Liver (tissue), 8 donors: ENCODE measurements at regions not wholly inside any gene's neighbourhood (a gene's known extent, or its start where the extent isn't known, plus 50 kb on each side); places are given as distances from the start of the nearest gene placed in this dataset.

Experiments used
- DNase-seq: peaks from one replicate; pipeline ENCODE4 v3.0.0-alpha.2; 2017; ENCODE audit warnings: low spot score
- H3K27ac ChIP-seq, 2 donors: one replicate each; pipeline ENCODE4 v1.7.0; 2013; ENCODE audit warnings: inconsistent platforms in 2 of 2, low read length in 2 of 2, control low read depth in 1 of 2, low read depth in 1 of 2, mild to moderate bottlenecking in 1 of 2
- H3K27me3 ChIP-seq, 4 donors: one replicate each; pipeline versions ENCODE4 v1.6.1 to v1.7.0; 2013; ENCODE audit warnings: low read length in 3 of 4, inconsistent platforms in 1 of 4, mild to moderate bottlenecking in 1 of 4, moderate library complexity in 1 of 4; ENCODE audit not compliant: control insufficient read depth in 4 of 4, insufficient read depth in 4 of 4
- H3K36me3 ChIP-seq, 4 donors: one replicate each; pipeline versions ENCODE4 v1.6.1 to v1.7.0; 2013; ENCODE audit warnings: low read length in 3 of 4, mild to moderate bottlenecking in 3 of 4, low read depth in 1 of 4, moderate library complexity in 1 of 4; ENCODE audit not compliant: control insufficient read depth in 4 of 4, insufficient read depth in 3 of 4
- H3K4me1 ChIP-seq, 4 donors: one replicate each; pipeline versions ENCODE4 v1.6.1 to v1.7.0; 2013; ENCODE audit warnings: low read length in 3 of 4, mild to moderate bottlenecking in 3 of 4, moderate library complexity in 1 of 4; ENCODE audit not compliant: control insufficient read depth in 4 of 4, insufficient read depth in 4 of 4
- H3K4me3 ChIP-seq, 3 donors: one replicate each; pipeline versions ENCODE4 v1.6.1 to v1.7.0; 2013; ENCODE audit warnings: low read length in 3 of 3, control low read depth in 1 of 3, low read depth in 1 of 3, mild to moderate bottlenecking in 1 of 3
- H3K9ac ChIP-seq, 2 donors: one replicate each; pipeline ENCODE4 v1.7.0; 2013; ENCODE audit warnings: low read length in 2 of 2, mild to moderate bottlenecking in 2 of 2, moderate library complexity in 2 of 2, control low read depth in 1 of 2, low read depth in 1 of 2
- H3K9me3 ChIP-seq, 4 donors: one replicate each; pipeline versions ENCODE4 v1.6.1 to v1.7.0; 2013; ENCODE audit warnings: low read length in 3 of 4; ENCODE audit not compliant: control insufficient read depth in 4 of 4
- EGR1 ChIP-seq, 2 donors: IDR thresholded peaks; 2 replicates each; pipeline ENCODE4 v1.6.1; 2016 to 2018; ENCODE audit warnings: antibody characterized with exemption in 2 of 2, low read depth in 2 of 2
- FOXA2 ChIP-seq: IDR thresholded peaks from 2 replicates; pipeline ENCODE4 v1.6.1; 2016; ENCODE audit warnings: antibody characterized with exemption
- GABPA ChIP-seq, 2 donors: IDR thresholded peaks in 1 of 2; conservative IDR thresholded peaks in 1 of 2; 2 replicates each; pipeline ENCODE4 v1.6.1; 2016; ENCODE audit warnings: antibody characterized with exemption in 2 of 2, mild to moderate bottlenecking in 1 of 2, moderate library complexity in 1 of 2
- HNF4A ChIP-seq, 2 donors: conservative IDR thresholded peaks; 2 replicates each; pipeline ENCODE4 v1.6.1; 2016; ENCODE audit warnings: antibody characterized with exemption in 2 of 2, mild to moderate bottlenecking in 2 of 2
- HNF4G ChIP-seq: IDR thresholded peaks from 2 replicates; pipeline ENCODE4 v1.6.1; 2016; ENCODE audit warnings: antibody characterized with exemption
- JUND ChIP-seq, 2 donors: IDR thresholded peaks; 2 replicates each; pipeline ENCODE4 v1.6.1; 2016; ENCODE audit warnings: antibody characterized with exemption in 2 of 2
- NR2F2 ChIP-seq: IDR thresholded peaks from 2 replicates; pipeline ENCODE4 v1.6.1; 2016; ENCODE audit warnings: antibody characterized with exemption
- RAD21 ChIP-seq, 2 donors: IDR thresholded peaks; 2 replicates each; pipeline ENCODE4 v1.6.1; 2016; ENCODE audit warnings: antibody characterized with exemption in 2 of 2, mild to moderate bottlenecking in 2 of 2
- REST ChIP-seq: IDR thresholded peaks from 2 replicates; pipeline ENCODE4 v1.6.1; 2016; ENCODE audit warnings: antibody characterized with exemption, mild to moderate bottlenecking
- RXRA ChIP-seq, 2 donors: IDR thresholded peaks; 2 replicates each; pipeline ENCODE4 v1.6.1; 2017 to 2018; ENCODE audit warnings: antibody characterized with exemption in 2 of 2, mild to moderate bottlenecking in 1 of 2
- SP1 ChIP-seq: IDR thresholded peaks from 2 replicates; pipeline ENCODE4 v1.6.1; 2018; ENCODE audit warnings: antibody characterized with exemption, mild to moderate bottlenecking
- TAF1 ChIP-seq: conservative IDR thresholded peaks from 2 replicates; pipeline ENCODE4 v1.6.1; 2016; ENCODE audit warnings: antibody characterized with exemption, mild to moderate bottlenecking
- YY1 ChIP-seq: IDR thresholded peaks from 2 replicates; pipeline ENCODE4 v1.6.1; 2016; ENCODE audit warnings: antibody characterized with exemption, mild to moderate bottlenecking
- WGBS: extraction: QIAGEN DNeasy Blood & Tissue Kit; methylation state at CpG from one replicate; pipeline ENCODE4 v1.1.7; 2013; 5-methylcytosine and 5-hydroxymethylcytosine counted together
- TF ChIP-seq, protein P1 (sequence below): IDR thresholded peaks from 2 replicates; pipeline ENCODE4 v1.6.1; 2016; ENCODE audit warnings: antibody characterized with exemption
- TF ChIP-seq, protein P2 (sequence below): IDR thresholded peaks from 2 replicates; pipeline ENCODE4 v1.6.1; 2016; ENCODE audit warnings: antibody characterized with exemption
- TF ChIP-seq, protein P3 (sequence below): IDR thresholded peaks from 2 replicates; pipeline ENCODE4 v1.6.1; 2016; ENCODE audit warnings: antibody characterized with exemption
- TF ChIP-seq, protein P4 (sequence below): fragments of 150-350 bp; IDR thresholded peaks from 2 replicates; pipeline ENCODE4 v1.5.1; 2017; ENCODE audit warnings: improper control_type of control experiment, low read depth, low read length; ENCODE audit not compliant: missing input control
- donor health status: healthy.
- donor health status: healthy.
- donor health status: healthy.
- donor health status: healthy.
- donor health status: healthy.

GRCh38 chr1:209526137-209526536, 57.4 kb upstream of the CAMK1G start:
- Histone ChIP-seq H3K36me3 (no peaks in the 10 kb centered on the region), H3K27ac (no peak overlapping the region), H3K4me1 (peaks cover 10 to 27% (median 14%) of the 10 kb centered on the region in 4 donors), H3K4me3 (no peak overlapping the region), H3K9me3 (no peaks in the 10 kb centered on the region), H3K27me3 (no peaks in the 10 kb centered on the region), H3K9ac (no peak overlapping the region)
- TF ChIP-seq EGR1 (IDR thresholded peaks at IDR 0.05; ENCODE audit: low read depth in 2 of 2) = no peak
- TF ChIP-seq SP1 = no peak
- no peak for TF ChIP-seq NR2F2
- TF ChIP-seq, protein P1, sequence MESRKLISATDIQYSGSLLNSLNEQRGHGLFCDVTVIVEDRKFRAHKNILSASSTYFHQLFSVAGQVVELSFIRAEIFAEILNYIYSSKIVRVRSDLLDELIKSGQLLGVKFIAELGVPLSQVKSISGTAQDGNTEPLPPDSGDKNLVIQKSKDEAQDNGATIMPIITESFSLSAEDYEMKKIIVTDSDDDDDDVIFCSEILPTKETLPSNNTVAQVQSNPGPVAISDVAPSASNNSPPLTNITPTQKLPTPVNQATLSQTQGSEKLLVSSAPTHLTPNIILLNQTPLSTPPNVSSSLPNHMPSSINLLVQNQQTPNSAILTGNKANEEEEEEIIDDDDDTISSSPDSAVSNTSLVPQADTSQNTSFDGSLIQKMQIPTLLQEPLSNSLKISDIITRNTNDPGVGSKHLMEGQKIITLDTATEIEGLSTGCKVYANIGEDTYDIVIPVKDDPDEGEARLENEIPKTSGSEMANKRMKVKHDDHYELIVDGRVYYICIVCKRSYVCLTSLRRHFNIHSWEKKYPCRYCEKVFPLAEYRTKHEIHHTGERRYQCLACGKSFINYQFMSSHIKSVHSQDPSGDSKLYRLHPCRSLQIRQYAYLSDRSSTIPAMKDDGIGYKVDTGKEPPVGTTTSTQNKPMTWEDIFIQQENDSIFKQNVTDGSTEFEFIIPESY = no peak
- TF ChIP-seq, protein P2, sequence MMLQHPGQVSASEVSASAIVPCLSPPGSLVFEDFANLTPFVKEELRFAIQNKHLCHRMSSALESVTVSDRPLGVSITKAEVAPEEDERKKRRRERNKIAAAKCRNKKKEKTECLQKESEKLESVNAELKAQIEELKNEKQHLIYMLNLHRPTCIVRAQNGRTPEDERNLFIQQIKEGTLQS = no peak
- no peak for TF ChIP-seq TAF1
- no peak for TF ChIP-seq JUND (IDR thresholded peaks at IDR 0.05)
- TF ChIP-seq, protein P3, sequence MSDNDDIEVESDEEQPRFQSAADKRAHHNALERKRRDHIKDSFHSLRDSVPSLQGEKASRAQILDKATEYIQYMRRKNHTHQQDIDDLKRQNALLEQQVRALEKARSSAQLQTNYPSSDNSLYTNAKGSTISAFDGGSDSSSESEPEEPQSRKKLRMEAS = no peak
- TF ChIP-seq YY1 = no peak
- TF ChIP-seq RAD21 (IDR thresholded peaks at IDR 0.05) = no peak
- no peak for TF ChIP-seq HNF4G
- 38% methylated on average over 2 of the region's 2 CpGs for WGBS
- DNase-seq = no peak

GRCh38 chr1:209527372-209527771, 56.1 kb upstream of the CAMK1G start:
- Histone ChIP-seq H3K9ac (no peak overlapping the region), H3K27ac (no peak overlapping the region)
- 44% methylated on average over 2 of the region's 2 CpGs for WGBS

More at GRCh38 chr1:209527372-209527771, 56.1 kb upstream of the CAMK1G start:
- H3K4me1 ChIP-seq = peaks cover 10 to 27% (median 14%) of the 10 kb centered on the region in 4 donors
- H3K27me3 ChIP-seq = no peaks in the 10 kb centered on the region
- H3K36me3 ChIP-seq = no peaks in the 10 kb centered on the region
- no peak for DNase-seq
- no peak for TF ChIP-seq RAD21 (IDR thresholded peaks at IDR 0.05)
- TF ChIP-seq, protein P4, sequence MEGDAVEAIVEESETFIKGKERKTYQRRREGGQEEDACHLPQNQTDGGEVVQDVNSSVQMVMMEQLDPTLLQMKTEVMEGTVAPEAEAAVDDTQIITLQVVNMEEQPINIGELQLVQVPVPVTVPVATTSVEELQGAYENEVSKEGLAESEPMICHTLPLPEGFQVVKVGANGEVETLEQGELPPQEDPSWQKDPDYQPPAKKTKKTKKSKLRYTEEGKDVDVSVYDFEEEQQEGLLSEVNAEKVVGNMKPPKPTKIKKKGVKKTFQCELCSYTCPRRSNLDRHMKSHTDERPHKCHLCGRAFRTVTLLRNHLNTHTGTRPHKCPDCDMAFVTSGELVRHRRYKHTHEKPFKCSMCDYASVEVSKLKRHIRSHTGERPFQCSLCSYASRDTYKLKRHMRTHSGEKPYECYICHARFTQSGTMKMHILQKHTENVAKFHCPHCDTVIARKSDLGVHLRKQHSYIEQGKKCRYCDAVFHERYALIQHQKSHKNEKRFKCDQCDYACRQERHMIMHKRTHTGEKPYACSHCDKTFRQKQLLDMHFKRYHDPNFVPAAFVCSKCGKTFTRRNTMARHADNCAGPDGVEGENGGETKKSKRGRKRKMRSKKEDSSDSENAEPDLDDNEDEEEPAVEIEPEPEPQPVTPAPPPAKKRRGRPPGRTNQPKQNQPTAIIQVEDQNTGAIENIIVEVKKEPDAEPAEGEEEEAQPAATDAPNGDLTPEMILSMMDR = no peak
- TF ChIP-seq NR2F2 = no peak
- no peak for TF ChIP-seq SP1
- no peak for TF ChIP-seq TAF1
- peak in 1 of 2 donors; percentile 35 for TF ChIP-seq HNF4A (conservative IDR thresholded peaks at IDR 0.05)
- no peak for TF ChIP-seq YY1
- TF ChIP-seq, protein P3 = no peak
- TF ChIP-seq, protein P2 = no peak
- peak in 1 of 2 donors; percentile 25 for TF ChIP-seq JUND (IDR thresholded peaks at IDR 0.05)
- TF ChIP-seq GABPA (IDR thresholded peaks at IDR 0.05 in 1 of 2, conservative IDR thresholded peaks at IDR 0.05 in 1 of 2) = no peak
- no peak for TF ChIP-seq EGR1 (IDR thresholded peaks at IDR 0.05; ENCODE audit: low read depth in 2 of 2)
- no peak for TF ChIP-seq HNF4G
- TF ChIP-seq FOXA2 = no peak
- peak in 1 of 2 donors; percentile 33 for TF ChIP-seq RXRA (IDR thresholded peaks at IDR 0.05)
- no peak for TF ChIP-seq REST
- H3K9me3 ChIP-seq = no peaks in the 10 kb centered on the region
- H3K4me3 ChIP-seq = no peak overlapping the region
